SU-DHL-6 (cell line): ENCODE measurements at regions not wholly inside any gene's neighbourhood (a gene's known extent, or its start where the extent isn't known, plus 50 kb on each side); places are given as distances from the start of the nearest gene placed in this dataset.

ENCODE experiments used
- EZH2phosphoT487 ChIP-seq: fragments of 200-600 bp; sonication (generic), shearing (Covaris generic); conservative IDR thresholded peaks from 2 replicates; pipeline ENCODE4 v1.6.1; 2018; ENCODE audit warnings: mild to moderate bottlenecking, antibody characterized with exemption, low read length, moderate library complexity, mixed read lengths
- TF ChIP-seq, protein P1 (sequence below): fragments of 200-600 bp; sonication (generic); IDR thresholded peaks from one replicate; pipeline ENCODE4 v1.5.1; 2017; ENCODE audit warnings: antibody characterized with exemption, mild to moderate bottlenecking, low read length, moderate library complexity; ENCODE audit not compliant: insufficient read depth, poor library complexity, severe bottlenecking

DNA sequence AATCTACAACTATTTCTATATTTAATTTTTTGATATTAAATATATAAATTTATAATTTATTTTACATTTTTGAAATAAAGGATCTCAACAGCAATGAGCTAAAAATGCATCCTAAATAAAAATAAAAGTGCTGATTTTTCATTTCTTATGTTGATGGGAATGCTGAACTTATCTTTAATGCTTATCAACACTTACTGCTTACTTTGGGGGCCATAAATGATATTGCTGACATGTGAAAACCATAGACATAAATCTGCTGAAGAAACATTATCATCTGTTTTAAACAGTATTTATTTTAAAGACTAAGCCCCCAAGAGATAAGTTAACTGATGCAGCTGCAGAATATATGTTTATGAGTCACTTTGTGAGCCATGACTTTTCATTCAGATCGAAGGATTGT lies 594.1 kb upstream of the PKN2 start:
- TF ChIP-seq, protein P1, sequence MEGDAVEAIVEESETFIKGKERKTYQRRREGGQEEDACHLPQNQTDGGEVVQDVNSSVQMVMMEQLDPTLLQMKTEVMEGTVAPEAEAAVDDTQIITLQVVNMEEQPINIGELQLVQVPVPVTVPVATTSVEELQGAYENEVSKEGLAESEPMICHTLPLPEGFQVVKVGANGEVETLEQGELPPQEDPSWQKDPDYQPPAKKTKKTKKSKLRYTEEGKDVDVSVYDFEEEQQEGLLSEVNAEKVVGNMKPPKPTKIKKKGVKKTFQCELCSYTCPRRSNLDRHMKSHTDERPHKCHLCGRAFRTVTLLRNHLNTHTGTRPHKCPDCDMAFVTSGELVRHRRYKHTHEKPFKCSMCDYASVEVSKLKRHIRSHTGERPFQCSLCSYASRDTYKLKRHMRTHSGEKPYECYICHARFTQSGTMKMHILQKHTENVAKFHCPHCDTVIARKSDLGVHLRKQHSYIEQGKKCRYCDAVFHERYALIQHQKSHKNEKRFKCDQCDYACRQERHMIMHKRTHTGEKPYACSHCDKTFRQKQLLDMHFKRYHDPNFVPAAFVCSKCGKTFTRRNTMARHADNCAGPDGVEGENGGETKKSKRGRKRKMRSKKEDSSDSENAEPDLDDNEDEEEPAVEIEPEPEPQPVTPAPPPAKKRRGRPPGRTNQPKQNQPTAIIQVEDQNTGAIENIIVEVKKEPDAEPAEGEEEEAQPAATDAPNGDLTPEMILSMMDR: no peak
- TF ChIP-seq EZH2phosphoT487: no peak
